K562 (cell line): ENCODE measurements at regions not wholly inside any gene's neighbourhood (a gene's known extent, or its start where the extent isn't known, plus 50 kb on each side); places are given as distances from the start of the nearest gene placed in this dataset.

ENCODE experiments used
- MEF2A ChIP-seq: IDR thresholded peaks from 2 replicates; pipeline ENCODE4 v1.6.1; 2011; ENCODE audit warnings: low read depth, mild to moderate bottlenecking, low read length, moderate library complexity; ENCODE audit not compliant: control insufficient read depth
- NCOA1 ChIP-seq: fragments of 450-650 bp; IDR thresholded peaks from 2 replicates; pipeline ENCODE4 v1.6.1; 2016; ENCODE audit warnings: low read depth
- TAF7 ChIP-seq: fragments of 450-650 bp; IDR thresholded peaks from 2 replicates; pipeline ENCODE4 v1.6.1; 2016; ENCODE audit warnings: missing genetic modification characterization, missing compliant biosample characterization
- ZNF263 ChIP-seq: sonication (generic); formaldehyde crosslinking; IDR thresholded peaks from 2 replicates; pipeline ENCODE4 v1.8.0; 2022; ENCODE audit warnings: mild to moderate bottlenecking, missing genetic modification reagents, borderline replicate concordance
- TF ChIP-seq, protein P1 (sequence below): fragments of 450-650 bp; conservative IDR thresholded peaks from 2 replicates; pipeline ENCODE4 v1.6.1; 2016; ENCODE audit warnings: missing genetic modification characterization, low read depth, mild to moderate bottlenecking, missing compliant biosample characterization, moderate library complexity
- TF ChIP-seq, protein P2 (sequence below): sonication (generic); formaldehyde crosslinking; IDR thresholded peaks from 2 replicates; pipeline ENCODE4 v1.8.0; 2023; ENCODE audit warnings: mild to moderate bottlenecking, missing genetic modification reagents
- TF ChIP-seq, protein P3 (sequence below): fragments of 250-450 bp; sonication (Bioruptor Pico); IDR thresholded peaks from 2 replicates; pipeline ENCODE4 v1.8.0; 2022; ENCODE audit warnings: moderate library complexity, mild to moderate bottlenecking, inconsistent platforms
- TF ChIP-seq, protein P4 (sequence below): sonication (generic); formaldehyde crosslinking; IDR thresholded peaks from 2 replicates; pipeline ENCODE4 v1.8.1; 2023; ENCODE audit warnings: mild to moderate bottlenecking, missing genetic modification reagents, moderate library complexity

DNA sequence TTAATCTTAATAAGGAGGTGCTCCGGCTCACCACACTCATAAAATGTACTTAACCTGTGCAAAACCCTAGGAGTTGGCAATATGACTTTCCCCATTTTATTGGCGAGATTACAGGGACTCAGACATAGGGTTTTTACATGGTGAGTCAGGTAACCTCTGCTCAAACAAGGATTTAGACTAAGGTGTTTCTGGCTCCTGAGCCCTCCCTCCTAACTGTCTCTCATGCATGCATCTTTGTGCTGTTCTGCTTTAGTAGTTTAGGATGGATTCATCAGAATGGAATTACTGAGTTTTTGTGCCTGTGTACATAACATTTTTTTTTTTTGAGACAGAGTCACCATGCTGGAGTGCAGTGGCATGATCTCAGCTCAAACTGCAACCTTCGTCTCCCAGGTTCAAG is 993.3 kb upstream of the TMEM132C start (continued):
- TF ChIP-seq, protein P1, sequence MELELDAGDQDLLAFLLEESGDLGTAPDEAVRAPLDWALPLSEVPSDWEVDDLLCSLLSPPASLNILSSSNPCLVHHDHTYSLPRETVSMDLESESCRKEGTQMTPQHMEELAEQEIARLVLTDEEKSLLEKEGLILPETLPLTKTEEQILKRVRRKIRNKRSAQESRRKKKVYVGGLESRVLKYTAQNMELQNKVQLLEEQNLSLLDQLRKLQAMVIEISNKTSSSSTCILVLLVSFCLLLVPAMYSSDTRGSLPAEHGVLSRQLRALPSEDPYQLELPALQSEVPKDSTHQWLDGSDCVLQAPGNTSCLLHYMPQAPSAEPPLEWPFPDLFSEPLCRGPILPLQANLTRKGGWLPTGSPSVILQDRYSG (tag), result no peak
- TF ChIP-seq, protein P2, sequence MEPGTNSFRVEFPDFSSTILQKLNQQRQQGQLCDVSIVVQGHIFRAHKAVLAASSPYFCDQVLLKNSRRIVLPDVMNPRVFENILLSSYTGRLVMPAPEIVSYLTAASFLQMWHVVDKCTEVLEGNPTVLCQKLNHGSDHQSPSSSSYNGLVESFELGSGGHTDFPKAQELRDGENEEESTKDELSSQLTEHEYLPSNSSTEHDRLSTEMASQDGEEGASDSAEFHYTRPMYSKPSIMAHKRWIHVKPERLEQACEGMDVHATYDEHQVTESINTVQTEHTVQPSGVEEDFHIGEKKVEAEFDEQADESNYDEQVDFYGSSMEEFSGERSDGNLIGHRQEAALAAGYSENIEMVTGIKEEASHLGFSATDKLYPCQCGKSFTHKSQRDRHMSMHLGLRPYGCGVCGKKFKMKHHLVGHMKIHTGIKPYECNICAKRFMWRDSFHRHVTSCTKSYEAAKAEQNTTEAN (CRISPR knock-in tag), result no peak
- TF ChIP-seq TAF7 (tag) (no peak), NCOA1 (no peak), ZNF263 (CRISPR knock-in tag) (no peak), MEF2A (no peak)
- TF ChIP-seq, protein P3, sequence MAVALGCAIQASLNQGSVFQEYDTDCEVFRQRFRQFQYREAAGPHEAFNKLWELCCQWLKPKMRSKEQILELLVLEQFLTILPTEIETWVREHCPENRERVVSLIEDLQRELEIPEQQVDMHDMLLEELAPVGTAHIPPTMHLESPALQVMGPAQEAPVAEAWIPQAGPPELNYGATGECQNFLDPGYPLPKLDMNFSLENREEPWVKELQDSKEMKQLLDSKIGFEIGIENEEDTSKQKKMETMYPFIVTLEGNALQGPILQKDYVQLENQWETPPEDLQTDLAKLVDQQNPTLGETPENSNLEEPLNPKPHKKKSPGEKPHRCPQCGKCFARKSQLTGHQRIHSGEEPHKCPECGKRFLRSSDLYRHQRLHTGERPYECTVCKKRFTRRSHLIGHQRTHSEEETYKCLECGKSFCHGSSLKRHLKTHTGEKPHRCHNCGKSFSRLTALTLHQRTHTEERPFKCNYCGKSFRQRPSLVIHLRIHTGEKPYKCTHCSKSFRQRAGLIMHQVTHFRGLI (CRISPR knock-in tag), result no peak
- TF ChIP-seq, protein P4, sequence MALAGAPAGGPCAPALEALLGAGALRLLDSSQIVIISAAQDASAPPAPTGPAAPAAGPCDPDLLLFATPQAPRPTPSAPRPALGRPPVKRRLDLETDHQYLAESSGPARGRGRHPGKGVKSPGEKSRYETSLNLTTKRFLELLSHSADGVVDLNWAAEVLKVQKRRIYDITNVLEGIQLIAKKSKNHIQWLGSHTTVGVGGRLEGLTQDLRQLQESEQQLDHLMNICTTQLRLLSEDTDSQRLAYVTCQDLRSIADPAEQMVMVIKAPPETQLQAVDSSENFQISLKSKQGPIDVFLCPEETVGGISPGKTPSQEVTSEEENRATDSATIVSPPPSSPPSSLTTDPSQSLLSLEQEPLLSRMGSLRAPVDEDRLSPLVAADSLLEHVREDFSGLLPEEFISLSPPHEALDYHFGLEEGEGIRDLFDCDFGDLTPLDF (CRISPR knock-in tag), result no peak
